ENCODE measurements at regions not wholly inside any gene's neighbourhood (a gene's known extent, or its start where the extent isn't known, plus 50 kb on each side); places are given as distances from the start of the nearest gene placed in this dataset.

- intact Hi-C loops (cut with micrococcal nuclease) = no loop called here
- no peaks in the 10 kb centered on the region for H3K4me1 Mint-ChIP-seq
- H2AFZ ChIP-seq (ENCODE audit: insufficient read depth, low read depth, low read length, poor library complexity, severe bottlenecking) = no peak overlapping the region
Measured at GRCh38 chr9:78808048-78808447, 511.1 kb downstream of the PSAT1 start.

DNA sequence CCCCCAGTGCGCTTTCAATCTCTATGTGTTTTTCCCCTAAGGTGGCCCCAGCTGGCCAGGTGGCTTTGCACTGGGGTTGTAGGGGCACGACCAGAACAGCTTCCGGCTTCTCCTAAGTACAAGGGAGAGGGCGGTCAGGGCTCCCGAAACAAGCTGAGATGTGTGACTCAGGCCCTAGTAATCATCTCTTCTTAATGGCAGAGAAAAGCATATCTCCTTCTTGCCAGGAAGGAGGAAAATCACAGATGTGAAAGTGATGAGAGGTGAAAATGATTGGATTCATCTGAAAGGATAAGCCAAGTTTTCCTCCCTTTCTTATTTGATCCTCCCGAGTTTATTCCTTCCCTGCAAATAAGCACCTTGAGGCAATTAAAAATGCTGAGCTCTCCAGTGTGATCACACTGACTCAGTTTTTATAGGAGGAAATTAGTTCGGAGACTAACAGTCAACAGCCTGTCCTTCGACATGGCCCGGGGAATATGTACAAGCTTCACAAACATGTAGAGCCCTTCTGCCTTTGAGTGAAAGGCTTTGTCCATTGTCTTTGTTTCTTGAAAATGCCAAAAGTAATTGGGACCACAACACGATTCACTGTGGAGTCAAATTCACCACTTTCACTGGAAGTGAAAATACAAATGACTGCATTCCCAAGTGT lies 514.8 kb downstream of the PSAT1 start:
- no peak overlapping the region for H3K4me3 Mint-ChIP-seq
- 89% methylated on average over 4 of the region's 10 CpGs for WGBS (ENCODE audit: insufficient coverage)
- peaks cover 0 to 2% (median 0%) of the 10 kb centered on the region in 3 donors for H3K27me3 Mint-ChIP-seq (ENCODE audit: low read depth in 3 of 3)
- H4K20me1 ChIP-seq (ENCODE audit: insufficient read depth, low read length) = no peaks in the 10 kb centered on the region
- H3K4me2 ChIP-seq (replicated peaks; ENCODE audit: extremely low read depth, low read length, poor library complexity, severe bottlenecking) = no peak overlapping the region
- no peak overlapping the region for H2AFZ ChIP-seq (ENCODE audit: insufficient read depth, low read depth, low read length, poor library complexity, severe bottlenecking)
- H3K9me3 Mint-ChIP-seq = peaks cover 0 to 9% (median 3%) of the 10 kb centered on the region in 7 donors
- H3K79me2 ChIP-seq (ENCODE audit: insufficient read depth, low read length) = no peaks in the 10 kb centered on the region
- no peaks in the 10 kb centered on the region for H3K9me3 ChIP-seq (replicated peaks in 1 of 2; ENCODE audit: control insufficient read depth in 1 of 2, insufficient read depth in 1 of 2, low read length in 2 of 2)
- no peak overlapping the region for H3K27ac ChIP-seq (ENCODE audit: low read depth in 1 of 2, low read length in 2 of 2)
- H3K27me3 ChIP-seq (ENCODE audit: control insufficient read depth in 2 of 2, insufficient read depth in 2 of 2, low read length in 2 of 2) = no peaks in the 10 kb centered on the region
- intact Hi-C loops (cut with micrococcal nuclease) = no loop called here
- H3K4me1 Mint-ChIP-seq = no peaks in the 10 kb centered on the region
- no peak overlapping the region for H3K4me3 ChIP-seq (replicated peaks in 1 of 3; ENCODE audit: low read depth in 2 of 3, low read length in 3 of 3)
- H3K36me3 ChIP-seq (replicated peaks in 1 of 2; ENCODE audit: control insufficient read depth in 1 of 2, insufficient read depth in 2 of 2, low read length in 2 of 2) = no peaks in the 10 kb centered on the region
- no peaks in the 10 kb centered on the region for H3K36me3 Mint-ChIP-seq
- H3K9ac ChIP-seq (ENCODE audit: insufficient read depth, low read length, poor library complexity, severe bottlenecking) = no peak overlapping the region
- no peaks in the 10 kb centered on the region for H3K4me1 ChIP-seq (ENCODE audit: control insufficient read depth in 1 of 2, insufficient read depth in 2 of 2, low read length in 2 of 2)
- no peak overlapping the region for H3K27ac Mint-ChIP-seq
- TF ChIP-seq, protein P1, sequence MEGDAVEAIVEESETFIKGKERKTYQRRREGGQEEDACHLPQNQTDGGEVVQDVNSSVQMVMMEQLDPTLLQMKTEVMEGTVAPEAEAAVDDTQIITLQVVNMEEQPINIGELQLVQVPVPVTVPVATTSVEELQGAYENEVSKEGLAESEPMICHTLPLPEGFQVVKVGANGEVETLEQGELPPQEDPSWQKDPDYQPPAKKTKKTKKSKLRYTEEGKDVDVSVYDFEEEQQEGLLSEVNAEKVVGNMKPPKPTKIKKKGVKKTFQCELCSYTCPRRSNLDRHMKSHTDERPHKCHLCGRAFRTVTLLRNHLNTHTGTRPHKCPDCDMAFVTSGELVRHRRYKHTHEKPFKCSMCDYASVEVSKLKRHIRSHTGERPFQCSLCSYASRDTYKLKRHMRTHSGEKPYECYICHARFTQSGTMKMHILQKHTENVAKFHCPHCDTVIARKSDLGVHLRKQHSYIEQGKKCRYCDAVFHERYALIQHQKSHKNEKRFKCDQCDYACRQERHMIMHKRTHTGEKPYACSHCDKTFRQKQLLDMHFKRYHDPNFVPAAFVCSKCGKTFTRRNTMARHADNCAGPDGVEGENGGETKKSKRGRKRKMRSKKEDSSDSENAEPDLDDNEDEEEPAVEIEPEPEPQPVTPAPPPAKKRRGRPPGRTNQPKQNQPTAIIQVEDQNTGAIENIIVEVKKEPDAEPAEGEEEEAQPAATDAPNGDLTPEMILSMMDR (IDR thresholded peaks at IDR 0.05) = no peak
- DNase-seq = no peak

More at GRCh38 chr9:78808048-78808447, 511.1 kb downstream of the PSAT1 start:
- TF ChIP-seq, protein P1 (IDR thresholded peaks at IDR 0.05) = no peak
- no peak overlapping the region for H3K4me2 ChIP-seq (replicated peaks; ENCODE audit: extremely low read depth, low read length, poor library complexity, severe bottlenecking)
- H3K36me3 ChIP-seq (replicated peaks in 1 of 2; ENCODE audit: control insufficient read depth in 1 of 2, insufficient read depth in 2 of 2, low read length in 2 of 2) = no peaks in the 10 kb centered on the region
- no peak overlapping the region for H3K4me3 ChIP-seq (replicated peaks in 1 of 3; ENCODE audit: low read depth in 2 of 3, low read length in 3 of 3)
- no peak overlapping the region for H3K27ac ChIP-seq (ENCODE audit: low read depth in 1 of 2, low read length in 2 of 2)
- Mint-ChIP-seq H3K27ac (no peak overlapping the region), H3K4me3 (no peak overlapping the region), H3K9me3 (peaks cover 0 to 6% (median 3%) of the 10 kb centered on the region in 7 donors), H3K27me3 (ENCODE audit: low read depth in 3 of 3) (peaks cover 0 to 2% (median 0%) of the 10 kb centered on the region in 3 donors), H3K36me3 (no peaks in the 10 kb centered on the region)
- 85% methylated on average over 2 of the region's 3 CpGs for WGBS (ENCODE audit: insufficient coverage)
- no peak overlapping the region for H3K9ac ChIP-seq (ENCODE audit: insufficient read depth, low read length, poor library complexity, severe bottlenecking)
- H3K79me2 ChIP-seq (ENCODE audit: insufficient read depth, low read length) = no peaks in the 10 kb centered on the region
- H3K4me1 ChIP-seq (ENCODE audit: control insufficient read depth in 1 of 2, insufficient read depth in 2 of 2, low read length in 2 of 2) = no peaks in the 10 kb centered on the region
- no peaks in the 10 kb centered on the region for H3K27me3 ChIP-seq (ENCODE audit: control insufficient read depth in 2 of 2, insufficient read depth in 2 of 2, low read length in 2 of 2)
- H3K9me3 ChIP-seq (replicated peaks in 1 of 2; ENCODE audit: control insufficient read depth in 1 of 2, insufficient read depth in 1 of 2, low read length in 2 of 2) = no peaks in the 10 kb centered on the region
- H4K20me1 ChIP-seq (ENCODE audit: insufficient read depth, low read length) = no peaks in the 10 kb centered on the region
- no peak for DNase-seq

All from CD14-positive monocyte (primary cell).